NCI-H2171 (cell line): ENCODE measurements at regions not wholly inside any gene's neighbourhood (a gene's known extent, or its start where the extent isn't known, plus 50 kb on each side); places are given as distances from the start of the nearest gene placed in this dataset.
"Not testable (repeated sequence)": the region's sequence is repeated elsewhere in the genome, so short reads cannot be mapped to it uniquely, and the experiment has no call there.

Experiments
- DNase-seq: peaks from one replicate; lab custom pipeline; 2025; lab: John Stamatoyannopoulos, UW

GRCh38 chr2:222351035-222351434 is 52.2 kb upstream of the PAX3 start:
- no peak for DNase-seq

GRCh38 chr2:222352981-222353380 is 54.2 kb upstream of the PAX3 start:
- DNase-seq, result no peak

GRCh38 chr2:222353993-222354392 is 55.2 kb upstream of the PAX3 start:
- no peak for DNase-seq

- no peak for DNase-seq
Measured at GRCh38 chr2:222355860-222356259, 57.1 kb upstream of the PAX3 start.

- DNase-seq, result no peak
Measured at GRCh38 chr2:222357930-222358329, 59.1 kb upstream of the PAX3 start.

- DNase-seq, result peak; percentile 28
Measured at GRCh38 chr2:222358876-222359275, 60.1 kb upstream of the PAX3 start.

- DNase-seq, result no peak
Measured at GRCh38 chr2:222360146-222360545, 61.3 kb upstream of the PAX3 start.

GRCh38 chr2:222360997-222361396 is 62.2 kb upstream of the PAX3 start:
- no peak for DNase-seq

GRCh38 chr2:222361787-222362186 is 62.6 kb upstream of the SGPP2 start:
- DNase-seq, result no peak

- no peak for DNase-seq
Measured at GRCh38 chr2:222362336-222362735, 62.0 kb upstream of the SGPP2 start.

- DNase-seq, result no peak
Measured at GRCh38 chr2:222364285-222364895, 60.0 kb upstream of the SGPP2 start.

- not testable (repeated sequence) for DNase-seq
Measured at GRCh38 chr2:222368280-222368679, 56.1 kb upstream of the SGPP2 start.

- no peak for DNase-seq
Measured at GRCh38 chr2:222372993-222373392, 51.4 kb upstream of the SGPP2 start.
